DOHH2 (cell line): ENCODE measurements at regions not wholly inside any gene's neighbourhood (a gene's known extent, or its start where the extent isn't known, plus 50 kb on each side); places are given as distances from the start of the nearest gene placed in this dataset.

Experiments used
- H3F3A ChIP-seq: fragments of 200-600 bp; sonication (generic), shearing (Covaris generic); 2 replicates; pipeline ENCODE4 v1.6.0; 2016; ENCODE audit warnings: antibody characterized with exemption, mild to moderate bottlenecking; ENCODE audit not compliant: control insufficient read depth, insufficient read depth
- H3K27ac ChIP-seq: fragments of 200-600 bp; sonication (generic); 2 replicates; pipeline ENCODE4 v1.5.1; 2014; ENCODE audit warnings: low read depth, mild to moderate bottlenecking, low read length, moderate library complexity
- H3K27me3 ChIP-seq: fragments of 200-600 bp; sonication (generic); 2 replicates; pipeline ENCODE4 v1.6.1; 2014; ENCODE audit warnings: mild to moderate bottlenecking, low read length, mixed read lengths; ENCODE audit not compliant: control insufficient read depth
- H3K36me3 ChIP-seq: fragments of 200-600 bp; sonication (generic); 2 replicates; pipeline ENCODE4 v1.6.1; 2014; ENCODE audit warnings: mild to moderate bottlenecking, low read length, moderate library complexity, mixed read lengths; ENCODE audit not compliant: control insufficient read depth
- H3K4me1 ChIP-seq: fragments of 200-600 bp; sonication (generic); 2 replicates; pipeline ENCODE4 v1.6.1; 2014; ENCODE audit warnings: mild to moderate bottlenecking, low read length, mixed read lengths; ENCODE audit not compliant: control insufficient read depth
- H3K4me2 ChIP-seq: fragments of 200-600 bp; sonication (generic); 2 replicates; pipeline ENCODE4 v1.6.0; 2014; ENCODE audit warnings: mild to moderate bottlenecking, low read length, moderate library complexity
- H3K4me3 ChIP-seq: fragments of 200-600 bp; sonication (generic); 2 replicates; pipeline ENCODE4 v1.5.1; 2014; ENCODE audit warnings: mild to moderate bottlenecking, low read length, mixed read lengths
- H3K79me2 ChIP-seq: fragments of 200-600 bp; sonication (generic); 2 replicates; pipeline ENCODE4 v1.6.1; 2014; ENCODE audit warnings: mild to moderate bottlenecking, low read length, mixed read lengths; ENCODE audit not compliant: control insufficient read depth
- H3K9me2 ChIP-seq: fragments of 200-600 bp; sonication (generic); replicated peaks from 2 replicates; pipeline ENCODE4 v1.6.1; 2014; ENCODE audit warnings: mild to moderate bottlenecking, low read length, mixed read lengths; ENCODE audit not compliant: control insufficient read depth
- H3K9me3 ChIP-seq: fragments of 200-600 bp; sonication (generic); 2 replicates; pipeline ENCODE4 v1.6.1; 2014; ENCODE audit warnings: antibody characterized with exemption, low read length, mixed read lengths; ENCODE audit not compliant: control insufficient read depth, insufficient read depth
- H4K20me1 ChIP-seq: fragments of 200-600 bp; sonication (generic); 2 replicates; pipeline ENCODE4 v1.6.0; 2014; ENCODE audit warnings: low read depth, mild to moderate bottlenecking, antibody characterized with exemption, low read length, moderate library complexity; ENCODE audit not compliant: control insufficient read depth, insufficient read depth
- EZH2phosphoT487 ChIP-seq: fragments of 200-600 bp; sonication (generic); IDR thresholded peaks from 2 replicates; pipeline ENCODE4 v1.6.1; 2017; ENCODE audit warnings: borderline replicate concordance, mild to moderate bottlenecking, antibody characterized with exemption, low read length, moderate library complexity, mixed read lengths
- TF ChIP-seq, protein P1 (sequence below): fragments of 200-600 bp; sonication (generic); IDR thresholded peaks from one replicate; pipeline ENCODE4 v1.5.1; 2014; ENCODE audit warnings: antibody characterized with exemption, mild to moderate bottlenecking, low read depth, low read length; ENCODE audit not compliant: poor library complexity, severe bottlenecking

DNA sequence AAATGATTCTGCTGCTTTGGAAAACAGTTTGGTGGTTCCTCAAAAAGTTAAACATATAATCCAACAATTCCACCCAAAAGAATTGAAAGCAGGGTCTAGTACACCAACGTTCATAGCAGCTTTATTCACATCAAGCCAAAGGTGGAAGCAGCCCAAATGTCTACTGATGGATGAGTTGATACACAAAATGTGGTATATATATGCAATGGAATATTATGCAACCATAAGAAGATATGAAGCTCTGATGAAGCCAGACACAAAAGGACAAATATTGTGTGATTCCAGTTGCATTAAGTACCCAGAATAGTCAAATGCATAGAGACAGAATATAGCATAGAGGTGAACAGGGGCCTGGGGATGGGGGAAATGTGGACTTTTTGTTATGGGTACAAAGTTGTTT, 269.3 kb downstream of the METTL4 start:
- H3K27ac ChIP-seq: no peak overlapping the region
- H3K27me3 ChIP-seq: 0 out of 2 replicates have a peak, but pooled peaks cover 2% of the 10 kb centered on the region
- H3F3A ChIP-seq: no peaks in the 10 kb centered on the region
- H4K20me1 ChIP-seq: no peaks in the 10 kb centered on the region
- no peaks in the 10 kb centered on the region for H3K36me3 ChIP-seq
- H3K79me2 ChIP-seq: no peaks in the 10 kb centered on the region
- H3K4me1 ChIP-seq: no peaks in the 10 kb centered on the region
- TF ChIP-seq, protein P1, sequence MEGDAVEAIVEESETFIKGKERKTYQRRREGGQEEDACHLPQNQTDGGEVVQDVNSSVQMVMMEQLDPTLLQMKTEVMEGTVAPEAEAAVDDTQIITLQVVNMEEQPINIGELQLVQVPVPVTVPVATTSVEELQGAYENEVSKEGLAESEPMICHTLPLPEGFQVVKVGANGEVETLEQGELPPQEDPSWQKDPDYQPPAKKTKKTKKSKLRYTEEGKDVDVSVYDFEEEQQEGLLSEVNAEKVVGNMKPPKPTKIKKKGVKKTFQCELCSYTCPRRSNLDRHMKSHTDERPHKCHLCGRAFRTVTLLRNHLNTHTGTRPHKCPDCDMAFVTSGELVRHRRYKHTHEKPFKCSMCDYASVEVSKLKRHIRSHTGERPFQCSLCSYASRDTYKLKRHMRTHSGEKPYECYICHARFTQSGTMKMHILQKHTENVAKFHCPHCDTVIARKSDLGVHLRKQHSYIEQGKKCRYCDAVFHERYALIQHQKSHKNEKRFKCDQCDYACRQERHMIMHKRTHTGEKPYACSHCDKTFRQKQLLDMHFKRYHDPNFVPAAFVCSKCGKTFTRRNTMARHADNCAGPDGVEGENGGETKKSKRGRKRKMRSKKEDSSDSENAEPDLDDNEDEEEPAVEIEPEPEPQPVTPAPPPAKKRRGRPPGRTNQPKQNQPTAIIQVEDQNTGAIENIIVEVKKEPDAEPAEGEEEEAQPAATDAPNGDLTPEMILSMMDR: no peak
- TF ChIP-seq EZH2phosphoT487: no peak
- H3K9me2 ChIP-seq: no peaks in the 10 kb centered on the region
- H3K4me2 ChIP-seq: no peak overlapping the region
- H3K9me3 ChIP-seq: no peaks in the 10 kb centered on the region
- no peak overlapping the region for H3K4me3 ChIP-seq

DNA sequence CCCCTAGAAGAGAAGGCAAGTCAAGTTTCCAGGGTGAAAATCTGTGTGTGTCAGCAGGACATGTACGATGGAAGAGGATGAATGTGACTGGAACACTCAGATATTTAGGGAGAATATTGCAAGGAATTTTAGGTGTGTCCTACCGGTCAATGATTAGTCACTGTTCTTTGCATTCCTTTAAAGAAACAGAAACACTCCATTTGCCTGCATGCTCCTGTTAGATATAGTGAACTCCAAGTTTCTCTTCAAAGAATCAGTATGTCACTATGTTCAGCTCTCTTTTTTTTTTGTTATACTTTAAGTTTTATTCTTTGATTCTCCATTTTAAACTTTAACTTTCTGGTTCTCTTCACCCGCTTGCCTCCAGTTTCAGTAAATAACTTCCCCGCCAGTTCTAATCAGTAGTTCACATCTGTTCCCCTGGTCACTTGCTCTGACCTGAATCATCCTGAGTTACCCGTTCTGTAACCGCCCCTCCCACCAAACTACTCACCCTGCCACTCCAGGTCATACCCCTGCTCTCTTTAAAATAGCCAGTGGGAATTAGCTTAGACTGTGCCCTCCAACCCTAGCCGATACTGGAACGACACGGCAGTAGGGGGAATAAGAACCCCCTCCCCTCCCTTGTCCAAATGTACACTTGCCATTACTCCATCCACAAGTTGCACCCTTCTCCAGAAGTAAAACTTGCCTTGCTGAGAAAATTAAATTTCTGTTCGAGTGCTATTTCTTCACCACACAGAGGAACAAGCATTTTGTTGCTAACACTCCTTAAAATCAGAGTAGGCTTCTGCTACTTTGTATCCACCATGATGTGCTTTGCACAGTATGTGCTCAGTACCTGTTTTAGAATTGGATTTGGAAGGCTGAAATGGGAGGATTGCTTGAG, 268.4 kb downstream of the METTL4 start:
- Histone ChIP-seq H3F3A (no peaks in the 10 kb centered on the region), H3K9me2 (no peaks in the 10 kb centered on the region), H4K20me1 (no peaks in the 10 kb centered on the region), H3K9me3 (no peaks in the 10 kb centered on the region), H3K27me3 (0 out of 2 replicates have a peak, but pooled peaks cover 2% of the 10 kb centered on the region), H3K4me2 (no peak overlapping the region), H3K36me3 (no peaks in the 10 kb centered on the region), H3K79me2 (no peaks in the 10 kb centered on the region), H3K4me1 (no peaks in the 10 kb centered on the region), H3K4me3 (no peak overlapping the region), H3K27ac (no peak overlapping the region)
- TF ChIP-seq EZH2phosphoT487: no peak

DNA sequence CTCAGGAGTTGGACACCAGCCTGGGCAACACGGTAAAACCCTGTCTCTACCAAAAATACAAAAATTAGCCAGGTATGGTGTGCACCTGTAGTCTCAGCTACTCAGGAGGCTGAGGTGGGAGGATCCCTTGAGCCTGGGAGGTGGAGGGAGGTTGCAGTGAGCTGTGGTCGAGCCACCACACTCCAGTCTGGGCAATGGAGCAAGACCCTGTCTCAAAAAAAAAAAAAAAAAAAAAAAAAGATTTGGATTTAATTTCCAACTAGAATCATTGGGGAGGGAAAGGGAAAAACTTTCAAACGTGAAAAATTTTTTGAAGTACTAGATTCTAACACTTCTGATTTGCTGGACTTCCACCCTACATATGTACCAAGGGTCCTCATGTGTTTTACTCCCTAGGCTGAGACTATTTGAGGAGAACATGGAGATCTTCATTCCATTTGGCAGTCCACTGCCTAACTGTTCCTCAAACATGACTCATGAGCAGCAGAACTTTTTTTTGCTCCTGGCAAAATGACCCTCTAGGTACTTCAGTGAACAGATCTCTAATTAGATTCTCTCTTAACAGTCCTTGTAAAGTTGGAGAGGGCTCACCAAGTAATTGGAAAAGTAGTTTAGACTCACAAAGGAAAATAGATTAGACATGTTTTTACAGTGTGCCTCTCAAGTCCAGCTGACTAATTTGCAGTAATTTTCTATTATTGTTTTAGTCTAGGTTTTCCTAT, 267.6 kb downstream of the METTL4 start:
- no peaks in the 10 kb centered on the region for H3K9me2 ChIP-seq
- no peaks in the 10 kb centered on the region for H4K20me1 ChIP-seq
- 0 out of 2 replicates have a peak, but pooled peaks cover 2% of the 10 kb centered on the region for H3K27me3 ChIP-seq
- no peak overlapping the region for H3K27ac ChIP-seq
- H3K4me1 ChIP-seq: no peaks in the 10 kb centered on the region
- H3K36me3 ChIP-seq: no peaks in the 10 kb centered on the region
- H3K4me2 ChIP-seq: no peak overlapping the region
- no peaks in the 10 kb centered on the region for H3F3A ChIP-seq
- no peaks in the 10 kb centered on the region for H3K79me2 ChIP-seq
- H3K9me3 ChIP-seq: no peaks in the 10 kb centered on the region
- H3K4me3 ChIP-seq: no peak overlapping the region
- no peak for TF ChIP-seq EZH2phosphoT487
- TF ChIP-seq, protein P1: no peak
